A549 (cell line): ENCODE measurements at regions not wholly inside any gene's neighbourhood (a gene's known extent, or its start where the extent isn't known, plus 50 kb on each side); places are given as distances from the start of the nearest gene placed in this dataset.

Experiments used
- RNF2 ChIP-seq: fragments of 200-600 bp; sonication (generic); IDR thresholded peaks from 2 replicates; pipeline ENCODE4 v1.6.1; 2016; ENCODE audit warnings: low read depth, mild to moderate bottlenecking, antibody characterized with exemption, moderate library complexity, borderline replicate concordance
- SMC3 ChIP-seq: fragments of >200 bp; sonication (Bioruptor Twin); formaldehyde crosslinking; IDR thresholded peaks from 3 replicates; pipeline ENCODE4 v1.6.1; 2018; ENCODE audit warnings: inconsistent platforms
- TF ChIP-seq, protein P1 (sequence below): fragments of >200 bp; sonication (Bioruptor Twin); formaldehyde crosslinking; IDR thresholded peaks from 3 replicates; pipeline ENCODE4 v1.5.1; 2016

DNA sequence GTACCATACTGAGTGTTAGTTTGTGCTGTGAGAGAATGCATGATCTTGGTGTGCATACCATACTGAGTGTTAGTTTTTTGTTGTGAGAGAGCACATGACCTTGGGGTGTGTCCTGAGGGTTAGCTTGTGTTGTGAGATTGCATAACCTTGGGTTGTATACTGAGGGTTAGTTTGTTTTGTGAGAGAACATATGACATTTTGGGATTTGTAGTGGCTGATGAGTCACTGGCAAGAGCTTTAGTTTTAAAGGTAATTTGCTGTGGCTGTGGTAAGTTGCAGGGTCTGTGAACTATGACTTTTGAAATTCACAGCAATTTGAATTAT lies 1068.3 kb upstream of the EDIL3 start:
- TF ChIP-seq RNF2 (no peak), SMC3 (no peak)
- TF ChIP-seq, protein P1, sequence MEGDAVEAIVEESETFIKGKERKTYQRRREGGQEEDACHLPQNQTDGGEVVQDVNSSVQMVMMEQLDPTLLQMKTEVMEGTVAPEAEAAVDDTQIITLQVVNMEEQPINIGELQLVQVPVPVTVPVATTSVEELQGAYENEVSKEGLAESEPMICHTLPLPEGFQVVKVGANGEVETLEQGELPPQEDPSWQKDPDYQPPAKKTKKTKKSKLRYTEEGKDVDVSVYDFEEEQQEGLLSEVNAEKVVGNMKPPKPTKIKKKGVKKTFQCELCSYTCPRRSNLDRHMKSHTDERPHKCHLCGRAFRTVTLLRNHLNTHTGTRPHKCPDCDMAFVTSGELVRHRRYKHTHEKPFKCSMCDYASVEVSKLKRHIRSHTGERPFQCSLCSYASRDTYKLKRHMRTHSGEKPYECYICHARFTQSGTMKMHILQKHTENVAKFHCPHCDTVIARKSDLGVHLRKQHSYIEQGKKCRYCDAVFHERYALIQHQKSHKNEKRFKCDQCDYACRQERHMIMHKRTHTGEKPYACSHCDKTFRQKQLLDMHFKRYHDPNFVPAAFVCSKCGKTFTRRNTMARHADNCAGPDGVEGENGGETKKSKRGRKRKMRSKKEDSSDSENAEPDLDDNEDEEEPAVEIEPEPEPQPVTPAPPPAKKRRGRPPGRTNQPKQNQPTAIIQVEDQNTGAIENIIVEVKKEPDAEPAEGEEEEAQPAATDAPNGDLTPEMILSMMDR, result no peak
